Renal cortical epithelial cell (primary cell): ENCODE measurements at regions not wholly inside any gene's neighbourhood (a gene's known extent, or its start where the extent isn't known, plus 50 kb on each side); places are given as distances from the start of the nearest gene placed in this dataset.
A peak's percentile ranks its signal among the peaks of the same experiment; 100 is the strongest.
"Not testable (repeated sequence)": the region's sequence is repeated elsewhere in the genome, so short reads cannot be mapped to it uniquely, and the experiment has no call there.

Experiments used
- DNase-seq: peaks from one replicate; pipeline ENCODE4 v3.0.0-alpha.2; 2011; ENCODE audit warnings: low read depth

DNA sequence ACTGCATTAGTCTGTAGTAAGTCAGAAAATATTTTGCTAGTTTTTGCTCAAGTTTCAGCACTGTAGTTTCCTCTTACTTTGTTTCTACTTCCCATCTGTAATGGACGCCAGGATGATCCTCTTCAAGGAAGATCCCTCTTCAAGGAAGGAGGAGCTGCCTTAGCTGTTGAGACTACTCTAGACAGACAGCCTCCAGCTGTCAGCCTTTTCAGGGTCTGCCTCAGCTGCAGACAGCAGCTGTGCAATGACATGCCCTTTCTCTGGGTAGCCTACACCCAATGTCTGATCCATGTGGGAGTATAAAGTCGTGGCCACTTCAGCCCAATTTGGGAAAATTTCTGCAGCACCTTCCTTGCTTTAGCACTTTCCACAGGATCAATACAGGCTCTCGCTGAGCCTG is 281.0 kb upstream of the MAOA start:
- no peak for DNase-seq

GRCh38 chrX:43380704-43381103 is 275.4 kb upstream of the MAOA start:
- DNase-seq, result no peak

- DNase-seq, result peak; percentile 26
Measured at GRCh38 chrX:43386875-43387274, 269.2 kb upstream of the MAOA start.

DNA sequence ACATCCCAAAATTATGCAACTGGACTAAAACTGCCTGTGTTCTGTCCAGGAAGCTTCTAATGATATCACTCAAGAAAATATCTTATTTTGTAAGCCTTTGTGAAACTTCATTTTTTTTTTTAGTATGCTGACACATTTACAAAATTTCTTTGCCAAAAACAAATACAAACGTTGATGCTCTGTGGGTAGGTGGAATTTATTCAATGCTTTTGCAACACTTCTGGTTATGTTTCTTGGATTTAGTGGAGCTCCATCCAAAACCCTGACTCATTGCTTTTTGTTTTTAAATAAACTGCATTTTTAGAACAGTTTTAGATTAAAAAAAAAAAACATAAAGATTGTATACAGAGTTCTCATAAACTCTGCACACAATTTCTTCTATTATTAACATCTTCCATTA is 250.9 kb upstream of the MAOA start:
- no peak for DNase-seq

GRCh38 chrX:43423876-43424275 is 232.2 kb upstream of the MAOA start:
- DNase-seq, result peak; percentile 88

DNA sequence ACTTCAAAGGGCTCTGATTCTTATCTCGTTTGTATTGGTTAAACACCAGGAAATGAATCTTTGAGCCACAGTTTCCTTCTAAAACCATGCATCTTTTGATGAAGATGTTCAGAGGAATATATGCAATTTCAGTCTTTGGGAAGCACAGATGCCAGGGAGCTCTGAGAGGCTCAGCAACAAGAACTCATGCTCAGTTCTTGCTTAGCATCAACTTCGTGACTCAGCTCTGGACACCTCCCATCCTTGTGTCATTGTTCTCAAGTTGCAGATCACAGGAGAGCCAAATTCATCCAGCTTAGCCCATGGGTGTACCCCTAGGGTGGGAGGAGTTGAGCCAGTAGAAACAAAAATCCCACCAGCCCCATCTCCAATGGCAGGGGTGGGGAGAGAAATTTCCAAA is 219.6 kb upstream of the MAOA start:
- no peak for DNase-seq

DNA sequence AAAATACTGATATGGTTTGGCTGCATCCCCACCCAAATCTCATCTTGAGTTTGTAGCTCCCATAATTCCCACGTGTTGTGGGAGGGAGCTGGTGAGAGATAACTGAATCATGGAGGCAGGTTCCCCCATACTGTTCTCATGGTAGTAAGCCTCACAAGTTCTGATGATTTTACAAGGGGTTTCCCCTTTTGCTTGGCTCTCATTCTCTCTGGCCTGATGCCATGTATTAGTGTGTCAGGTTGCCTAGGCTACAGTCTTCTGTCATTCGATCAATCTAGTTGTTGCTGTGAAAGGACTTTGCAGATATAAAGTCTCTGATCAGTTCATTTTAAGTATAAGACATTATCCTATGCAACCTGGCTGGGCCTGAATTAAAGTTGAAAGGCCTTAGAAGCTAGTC is 209.3 kb upstream of the MAOA start:
- DNase-seq, result peak; percentile 6

DNA sequence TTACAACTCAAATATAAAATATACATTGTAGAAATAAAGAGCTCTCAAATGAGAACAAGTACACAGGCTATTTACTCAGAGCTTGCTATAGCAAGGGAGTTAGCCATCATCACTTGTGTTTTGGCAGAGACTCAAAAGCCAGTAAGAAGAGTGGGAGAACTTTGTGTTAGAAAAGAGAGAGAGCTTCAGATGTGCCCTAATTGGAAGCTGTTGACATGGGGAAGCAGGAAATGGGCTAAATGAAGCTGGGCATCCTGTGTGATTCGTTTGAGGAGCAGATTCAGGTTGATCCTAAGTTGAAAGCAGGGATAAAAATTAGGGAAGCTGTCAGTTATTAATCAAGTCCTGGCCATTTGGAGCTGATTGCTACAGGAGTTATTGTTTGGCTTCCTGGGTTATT is 207.4 kb upstream of the MAOA start:
- no peak for DNase-seq

DNA sequence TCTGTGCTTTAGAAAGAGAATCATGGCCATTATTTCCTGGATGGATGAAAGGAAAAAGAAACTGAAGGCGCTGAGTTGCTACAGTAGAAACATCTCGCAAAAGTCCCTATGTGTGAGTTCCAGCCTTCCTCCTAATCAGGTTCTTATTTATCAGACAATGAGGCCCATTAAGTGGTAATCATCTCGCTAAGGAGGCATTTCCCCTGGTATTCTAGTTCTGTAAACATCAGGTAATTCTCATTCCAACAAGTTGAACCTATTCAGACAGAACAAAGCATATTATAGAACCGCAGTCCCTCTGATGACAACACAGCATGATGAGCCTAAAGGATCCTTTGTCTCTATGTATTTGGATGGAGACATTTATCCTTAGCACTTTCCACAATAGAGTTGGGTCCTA is 205.7 kb upstream of the MAOA start:
- no peak for DNase-seq

DNA sequence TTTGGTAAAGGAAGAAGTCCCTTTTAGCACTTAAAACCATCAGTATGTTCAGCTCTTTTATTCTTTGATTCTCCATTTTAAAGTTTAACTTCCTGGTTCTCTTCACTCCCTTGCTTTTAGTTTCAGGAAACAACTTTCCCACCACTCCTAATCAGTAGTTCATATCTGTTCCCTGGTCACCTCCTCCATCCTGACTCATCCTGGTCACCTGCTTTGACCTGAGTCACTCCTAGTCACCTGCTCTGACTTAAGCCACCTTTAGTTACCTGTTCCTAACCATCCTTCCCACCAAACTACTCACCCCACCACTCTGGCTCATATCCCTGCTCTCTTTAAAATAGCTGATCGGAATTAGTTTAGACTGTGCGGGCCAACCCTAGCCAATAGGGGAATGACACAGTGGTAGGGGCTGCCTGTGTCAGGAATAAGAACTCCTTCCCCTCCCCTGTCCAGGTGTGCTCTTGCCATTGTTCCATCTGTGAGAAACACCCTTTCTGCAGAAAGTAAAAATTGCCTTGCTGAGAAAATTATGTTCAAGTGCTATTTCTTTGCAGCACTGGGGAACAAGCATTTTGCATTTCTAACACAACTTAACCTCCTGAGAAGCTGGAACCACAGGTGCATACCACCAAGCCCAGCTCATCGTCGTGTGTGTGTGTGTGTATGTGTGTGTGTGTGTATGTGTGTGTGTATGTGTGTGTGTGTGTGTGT is 204.0 kb upstream of the MAOA start:
- DNase-seq, result not testable (repeated sequence)

- DNase-seq, result no peak
Measured at GRCh38 chrX:43456063-43456462, 200.0 kb upstream of the MAOA start.

- no peak for DNase-seq
Measured at GRCh38 chrX:43456906-43457305, 199.2 kb upstream of the MAOA start.

GRCh38 chrX:43467608-43468234 is 188.4 kb upstream of the MAOA start:
- no peak for DNase-seq

GRCh38 chrX:43469391-43470054 is 186.6 kb upstream of the MAOA start:
- peak; percentile 39 for DNase-seq

DNA sequence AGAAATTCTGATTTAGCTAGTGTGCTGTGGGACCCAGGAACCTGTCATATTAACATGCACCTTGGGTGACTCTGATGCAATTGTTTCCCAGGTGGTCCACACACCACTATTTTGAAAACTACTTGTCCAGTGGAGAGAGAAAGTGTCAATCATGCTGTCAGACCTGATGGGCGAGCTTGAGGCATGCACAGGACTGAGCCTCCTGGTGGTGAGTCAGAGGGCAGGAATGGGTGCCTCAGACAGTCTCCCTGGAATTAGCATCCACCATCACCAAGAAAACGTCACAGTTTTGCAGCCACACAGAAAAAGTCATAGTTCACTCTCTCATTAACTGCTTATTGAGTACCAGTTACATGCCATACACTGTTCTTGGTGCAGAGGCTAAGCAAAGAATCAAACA is 181.8 kb upstream of the MAOA start:
- DNase-seq, result peak; percentile 61

- no peak for DNase-seq
Measured at GRCh38 chrX:43479070-43479469, 177.0 kb upstream of the MAOA start.

GRCh38 chrX:43479850-43480249 is 176.2 kb upstream of the MAOA start:
- no peak for DNase-seq

- DNase-seq, result no peak
Measured at GRCh38 chrX:43481576-43481975, 174.5 kb upstream of the MAOA start.

GRCh38 chrX:43493756-43494155 is 162.3 kb upstream of the MAOA start:
- DNase-seq, result peak; percentile 2

GRCh38 chrX:43500246-43500645 is 155.9 kb upstream of the MAOA start:
- DNase-seq, result no peak

DNA sequence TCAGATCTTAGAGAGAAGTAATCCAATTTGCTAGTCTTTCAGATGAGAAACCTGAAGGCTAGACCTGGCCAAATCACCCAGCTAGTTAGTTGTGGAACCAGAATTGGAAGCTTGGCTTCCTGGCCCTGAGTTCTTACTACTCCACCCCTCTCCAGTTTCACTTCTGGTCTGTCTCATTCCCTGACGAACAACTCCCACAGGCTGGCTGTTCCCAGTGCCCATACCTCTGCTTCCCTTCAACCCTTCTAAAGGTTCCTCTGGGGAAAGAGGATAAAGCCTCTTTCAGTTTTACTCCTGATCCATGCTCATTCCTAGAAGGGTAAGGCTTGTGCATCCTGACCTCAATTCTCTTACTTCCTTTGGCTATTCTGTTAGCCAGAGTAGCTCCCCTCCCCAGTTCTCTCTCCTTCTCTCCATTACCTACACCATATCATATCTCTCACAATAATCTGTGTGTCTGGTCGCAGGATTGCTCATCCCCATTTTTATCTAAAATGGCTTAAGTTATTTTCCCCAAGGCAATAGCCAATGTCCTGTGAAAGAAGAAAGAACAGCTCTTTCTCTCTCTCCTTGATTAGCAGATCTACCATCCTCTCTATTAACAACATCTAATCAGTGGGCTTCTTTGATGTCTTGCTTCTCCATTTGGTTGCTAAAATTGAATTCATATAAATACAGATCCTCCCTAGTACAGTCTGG is 155.0 kb upstream of the MAOA start:
- DNase-seq, result no peak

GRCh38 chrX:43504394-43504793 is 151.7 kb upstream of the MAOA start:
- DNase-seq, result peak; percentile 32

GRCh38 chrX:43505769-43506168 is 150.3 kb upstream of the MAOA start:
- DNase-seq, result peak; percentile 68
